ENCODE measurements at regions not wholly inside any gene's neighbourhood (a gene's known extent, or its start where the extent isn't known, plus 50 kb on each side); places are given as distances from the start of the nearest gene placed in this dataset.

- TF ChIP-seq ISL1 (CRISPR knock-in tag; IDR thresholded peaks at IDR 0.05) (no peak), PATZ1 (CRISPR knock-in tag; IDR thresholded peaks at IDR 0.05; ENCODE audit: borderline replicate concordance) (no peak), TSHZ2 (CRISPR knock-in tag; IDR thresholded peaks at IDR 0.05) (no peak), POU6F1 (CRISPR knock-in tag; IDR thresholded peaks at IDR 0.05; ENCODE audit: borderline replicate concordance, low read depth) (no peak), CREB5 (CRISPR knock-in tag; IDR thresholded peaks at IDR 0.05; ENCODE audit: low read depth) (no peak), ZFP3 (CRISPR knock-in tag; IDR thresholded peaks at IDR 0.05) (no peak), ZNF70 (CRISPR knock-in tag; IDR thresholded peaks at IDR 0.05) (no peak), CSRNP3 (CRISPR knock-in tag; IDR thresholded peaks at IDR 0.05) (no peak), RARB (CRISPR knock-in tag; IDR thresholded peaks at IDR 0.05) (no peak), TCF4 (CRISPR knock-in tag; IDR thresholded peaks at IDR 0.05; ENCODE audit: borderline replicate concordance) (no peak), ARNTL (CRISPR knock-in tag; IDR thresholded peaks at IDR 0.05; ENCODE audit: borderline replicate concordance, low read depth) (no peak), ZNF565 (CRISPR knock-in tag; conservative IDR thresholded peaks at IDR 0.05; ENCODE audit: low read depth) (no peak), ZC3H10 (CRISPR knock-in tag; IDR thresholded peaks at IDR 0.05) (no peak)
Observed at GRCh38 chr13:62760724-62761123, 1345.1 kb upstream of the PCDH20 start.
